Posterior vena cava (tissue), 2 donors: ENCODE measurements at regions not wholly inside any gene's neighbourhood (a gene's known extent, or its start where the extent isn't known, plus 50 kb on each side); places are given as distances from the start of the nearest gene placed in this dataset.

Source experiments
- DNase-seq: peaks from one replicate; pipeline ENCODE4 v3.0.0-alpha.2; 2020; ENCODE audit warnings: low spot score
- intact Hi-C, 2 donors: fragments of 100-400 bp; cut with DNase I; formaldehyde crosslinking; loops; one replicate each; pipeline versions ENCODE4 v1.14.1 to v1.14.2; 2022 to 2023
- donor health status: DM: yes; HTN: yes; CAD: no.
- donor health status: DM: yes; HTN: yes; CAD: no.

- DNase-seq, result no peak
- intact Hi-C loops, result no loop called here
These were observed 367.3 kb upstream of the KITLG start for GRCh38 chr12:88947486-88948043.

DNA sequence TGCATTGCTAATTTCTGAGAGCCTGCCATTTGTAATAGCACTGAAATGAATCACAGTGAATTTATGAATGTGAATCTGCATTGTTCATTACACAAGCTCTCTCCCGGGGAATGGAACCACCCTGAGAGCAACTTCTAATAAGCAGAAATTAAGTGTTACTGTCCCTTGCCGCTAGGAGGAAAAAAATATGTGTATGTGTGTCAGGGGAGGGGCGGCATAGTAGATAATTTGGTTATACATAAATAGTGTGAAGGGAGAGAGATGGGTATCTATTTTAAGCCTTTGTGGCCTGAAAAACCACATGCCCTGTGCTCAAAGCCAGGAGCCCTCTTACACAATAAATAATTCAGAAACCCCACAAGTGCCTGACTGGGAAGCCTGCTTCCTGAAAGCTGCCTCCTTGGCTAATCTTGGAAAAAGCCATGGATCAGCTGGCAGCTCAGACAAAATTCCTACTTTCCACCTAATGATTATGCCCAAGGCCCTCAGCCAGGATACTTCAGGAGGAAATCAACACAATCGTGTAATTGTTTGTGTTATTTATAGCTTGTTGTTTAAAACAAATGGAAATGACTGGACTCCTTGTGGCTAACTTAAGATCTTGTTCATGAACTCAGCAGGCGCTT lies 366.2 kb upstream of the KITLG start:
- intact Hi-C loops, result no loop called here
- DNase-seq, result no peak

- DNase-seq, result no peak
- intact Hi-C loops, result no loop called here
These were observed 364.9 kb upstream of the KITLG start for GRCh38 chr12:88945051-88945732.

- DNase-seq, result no peak
- intact Hi-C loops, result no loop called here
These were observed 364.1 kb upstream of the KITLG start for GRCh38 chr12:88944397-88944796.

DNA sequence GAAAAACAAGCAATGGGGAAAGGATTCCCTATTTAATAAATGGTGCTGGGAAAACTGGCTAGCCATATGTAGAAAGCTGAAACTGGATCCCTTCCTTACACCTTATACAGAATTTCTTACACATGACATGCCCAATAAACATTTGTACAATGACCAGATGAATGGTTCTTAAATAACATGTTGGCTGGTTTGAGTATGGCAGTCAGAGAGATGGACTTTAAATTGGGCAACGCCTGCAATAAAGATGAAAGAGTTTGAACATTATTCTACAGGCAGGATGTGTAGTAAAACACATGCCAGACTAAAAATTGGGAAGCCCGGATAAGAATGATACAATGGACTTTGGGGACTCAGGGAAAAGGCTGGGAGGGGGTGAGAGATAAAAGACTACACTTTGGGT lies 360.6 kb upstream of the KITLG start:
- intact Hi-C loops, result no loop called here
- DNase-seq, result no peak

GRCh38 chr12:88935856-88936255 lies 355.6 kb upstream of the KITLG start:
- DNase-seq, result no peak
- intact Hi-C loops, result no loop called here

- intact Hi-C loops, result no loop called here
- DNase-seq, result no peak
These were observed 354.0 kb upstream of the KITLG start for GRCh38 chr12:88934163-88934747.

- intact Hi-C loops, result no loop called here
- DNase-seq, result no peak
These were observed 352.2 kb upstream of the KITLG start for GRCh38 chr12:88932457-88932856.

DNA sequence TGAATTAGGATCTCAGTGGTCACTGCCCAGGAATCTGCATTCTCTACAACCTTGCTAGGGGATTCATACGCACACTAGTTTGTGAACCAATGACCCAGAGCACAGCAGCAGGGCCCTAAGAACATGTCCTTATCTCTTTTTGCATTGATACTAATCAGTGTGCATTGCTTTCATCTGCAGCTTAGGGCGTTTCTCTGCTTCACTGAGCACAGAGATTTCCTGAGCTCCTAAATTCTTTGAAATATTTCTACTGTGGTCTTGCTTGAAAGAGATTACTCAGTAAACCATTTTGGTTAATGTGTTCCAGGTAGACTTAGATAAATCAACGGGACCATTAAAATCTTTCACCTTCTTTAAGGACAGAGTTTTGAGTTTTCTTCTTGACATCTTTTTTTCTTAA lies 351.3 kb upstream of the KITLG start:
- no peak for DNase-seq

DNA sequence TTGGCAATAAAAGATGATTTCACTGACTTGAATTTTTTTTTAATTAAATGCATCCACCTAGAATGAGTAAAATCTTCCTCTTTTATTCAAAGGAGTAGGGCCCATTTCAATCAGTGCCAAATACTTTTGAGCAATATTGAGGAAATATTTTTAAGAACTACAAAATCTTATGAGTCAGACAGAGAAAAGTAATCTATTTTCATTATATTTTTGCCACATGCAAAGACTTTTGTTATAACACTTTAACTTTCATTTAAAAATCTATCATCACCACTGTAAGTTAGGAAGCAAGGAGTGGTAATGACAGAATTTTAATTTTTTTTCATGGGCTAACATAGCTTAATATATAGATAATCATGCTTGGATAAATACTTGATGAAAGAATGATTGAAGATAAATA lies 345.2 kb upstream of the KITLG start:
- intact Hi-C loops, result no loop called here
- no peak for DNase-seq

More for the DNA sequence above, 351.3 kb upstream of the KITLG start:
- intact Hi-C loops, result no loop called here

GRCh38 chr12:88924162-88924561 lies 343.9 kb upstream of the KITLG start:
- intact Hi-C loops, result no loop called here

DNA sequence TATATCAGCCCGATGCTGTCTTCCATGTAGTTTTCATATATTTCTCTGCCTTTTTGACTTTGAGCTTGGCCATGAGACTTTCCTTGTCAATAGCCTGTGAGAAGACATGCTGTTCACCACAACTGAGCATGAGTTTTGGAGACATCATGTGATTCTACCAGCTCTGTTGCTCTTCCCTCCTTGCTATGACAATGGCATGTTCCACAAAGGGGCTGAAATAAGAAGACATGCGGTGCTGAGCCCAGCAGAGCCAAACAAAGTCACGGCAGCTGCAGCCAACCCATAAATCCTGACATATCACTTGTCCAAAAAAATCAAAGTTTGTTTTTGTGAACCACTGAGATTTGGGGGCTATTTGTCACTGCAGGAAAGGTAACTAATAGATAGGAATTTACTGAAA lies 343.4 kb upstream of the KITLG start:
- intact Hi-C loops, result no loop called here
- DNase-seq, result no peak

More at GRCh38 chr12:88924162-88924561, 343.9 kb upstream of the KITLG start:
- DNase-seq, result no peak

DNA sequence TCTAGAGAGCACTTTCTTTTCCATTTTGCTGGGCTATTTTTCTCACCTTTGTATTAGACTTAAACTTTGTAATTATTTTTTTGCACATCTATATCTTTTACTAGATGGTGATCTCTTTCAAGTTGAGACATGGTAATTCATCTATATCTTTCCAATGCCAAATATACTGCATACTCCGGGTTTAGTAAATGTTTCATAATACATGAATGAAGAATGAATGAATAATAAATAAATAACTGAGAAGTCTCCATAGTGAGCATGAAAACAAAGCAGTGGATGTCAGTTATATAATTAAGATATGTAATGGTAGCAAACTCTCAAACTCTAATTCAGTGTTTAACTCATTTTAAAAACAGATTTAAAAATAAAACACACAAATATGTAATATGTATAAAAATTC lies 342.5 kb upstream of the KITLG start:
- DNase-seq, result no peak
- intact Hi-C loops, result no loop called here

- no peak for DNase-seq
- intact Hi-C loops, result no loop called here
These were observed 341.7 kb upstream of the KITLG start for GRCh38 chr12:88921890-88922532.

GRCh38 chr12:88921434-88921833 lies 341.2 kb upstream of the KITLG start:
- intact Hi-C loops, result no loop called here
- DNase-seq, result no peak

DNA sequence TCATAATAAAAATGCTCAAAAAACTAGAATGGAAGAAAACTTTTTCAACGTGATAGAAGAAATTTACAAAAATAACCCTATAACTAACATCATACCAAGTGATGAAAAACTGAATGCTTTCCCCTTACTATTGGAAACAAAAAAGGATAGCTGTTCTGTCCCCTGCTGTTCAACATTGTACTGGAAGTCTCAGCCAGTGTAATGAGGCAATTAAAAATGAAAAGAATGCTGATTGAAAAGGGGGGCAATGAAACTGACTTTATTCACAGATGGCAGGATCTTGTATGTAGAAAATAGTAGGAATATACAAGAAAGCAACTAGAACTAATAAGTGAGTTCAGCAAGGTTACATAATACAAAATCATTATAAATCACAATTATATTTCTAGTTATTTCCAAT lies 337.9 kb upstream of the KITLG start:
- intact Hi-C loops, result no loop called here
- DNase-seq, result no peak

GRCh38 chr12:88914967-88915366 lies 334.7 kb upstream of the KITLG start:
- peak; percentile 72 for DNase-seq
- intact Hi-C loops, result no loop called here

DNA sequence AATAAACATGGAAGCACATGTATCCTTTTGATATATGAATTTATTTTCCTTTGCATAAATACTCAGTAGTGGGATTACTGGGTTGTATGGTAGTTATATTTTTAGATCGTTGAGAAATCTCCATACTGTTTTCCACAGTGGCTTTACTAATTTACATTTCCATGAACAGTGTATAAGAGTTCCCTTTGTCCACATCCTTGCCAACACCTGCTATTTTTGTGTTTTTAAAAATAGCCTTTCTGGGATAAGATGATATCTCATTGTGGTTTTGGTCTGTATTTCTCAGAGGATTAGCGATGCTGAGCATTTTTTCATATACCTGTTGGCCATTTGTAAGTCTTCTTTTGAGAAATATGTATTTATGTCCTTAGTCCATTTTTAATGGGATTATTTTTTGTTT lies 329.2 kb upstream of the KITLG start:
- intact Hi-C loops, result no loop called here
- DNase-seq, result no peak

- no peak for DNase-seq
These were observed 328.1 kb upstream of the KITLG start for GRCh38 chr12:88908345-88908744.

DNA sequence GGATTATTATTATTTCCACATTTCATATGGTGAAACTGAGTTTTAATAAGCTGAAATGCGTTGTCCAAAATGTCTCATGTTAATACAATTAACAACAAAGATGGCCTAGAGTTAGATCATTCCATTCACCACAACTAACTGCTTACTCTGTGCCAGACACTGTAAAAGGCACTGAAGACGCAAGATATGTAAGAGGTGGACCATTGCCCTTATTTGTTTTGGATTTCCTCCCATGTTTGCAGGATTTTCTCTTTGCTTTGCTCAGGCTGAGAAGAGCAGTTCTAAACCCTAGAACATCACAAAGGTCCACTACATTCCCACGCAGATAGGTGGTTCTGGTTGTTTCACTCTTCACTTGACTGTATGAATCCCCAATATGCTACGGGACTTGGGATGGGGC lies 324.4 kb upstream of the KITLG start:
- no peak for DNase-seq
- intact Hi-C loops, result no loop called here

More at GRCh38 chr12:88908345-88908744, 328.1 kb upstream of the KITLG start:
- intact Hi-C loops, result no loop called here
